GM12875 (cell line): ENCODE measurements at regions not wholly inside any gene's neighbourhood (a gene's known extent, or its start where the extent isn't known, plus 50 kb on each side); places are given as distances from the start of the nearest gene placed in this dataset.

Experiments
- H3K4me3 ChIP-seq: one replicate; pipeline ENCODE4 v1.5.1; 2011; ENCODE audit warnings: low read depth, low read length, control low read depth
- TF ChIP-seq, protein P1 (sequence below): IDR thresholded peaks from 2 replicates; pipeline ENCODE4 v1.5.1; 2011; ENCODE audit warnings: low read depth, mild to moderate bottlenecking, control low read depth, inconsistent platforms, low read length, moderate library complexity, borderline replicate concordance; ENCODE audit not compliant: insufficient read depth

DNA sequence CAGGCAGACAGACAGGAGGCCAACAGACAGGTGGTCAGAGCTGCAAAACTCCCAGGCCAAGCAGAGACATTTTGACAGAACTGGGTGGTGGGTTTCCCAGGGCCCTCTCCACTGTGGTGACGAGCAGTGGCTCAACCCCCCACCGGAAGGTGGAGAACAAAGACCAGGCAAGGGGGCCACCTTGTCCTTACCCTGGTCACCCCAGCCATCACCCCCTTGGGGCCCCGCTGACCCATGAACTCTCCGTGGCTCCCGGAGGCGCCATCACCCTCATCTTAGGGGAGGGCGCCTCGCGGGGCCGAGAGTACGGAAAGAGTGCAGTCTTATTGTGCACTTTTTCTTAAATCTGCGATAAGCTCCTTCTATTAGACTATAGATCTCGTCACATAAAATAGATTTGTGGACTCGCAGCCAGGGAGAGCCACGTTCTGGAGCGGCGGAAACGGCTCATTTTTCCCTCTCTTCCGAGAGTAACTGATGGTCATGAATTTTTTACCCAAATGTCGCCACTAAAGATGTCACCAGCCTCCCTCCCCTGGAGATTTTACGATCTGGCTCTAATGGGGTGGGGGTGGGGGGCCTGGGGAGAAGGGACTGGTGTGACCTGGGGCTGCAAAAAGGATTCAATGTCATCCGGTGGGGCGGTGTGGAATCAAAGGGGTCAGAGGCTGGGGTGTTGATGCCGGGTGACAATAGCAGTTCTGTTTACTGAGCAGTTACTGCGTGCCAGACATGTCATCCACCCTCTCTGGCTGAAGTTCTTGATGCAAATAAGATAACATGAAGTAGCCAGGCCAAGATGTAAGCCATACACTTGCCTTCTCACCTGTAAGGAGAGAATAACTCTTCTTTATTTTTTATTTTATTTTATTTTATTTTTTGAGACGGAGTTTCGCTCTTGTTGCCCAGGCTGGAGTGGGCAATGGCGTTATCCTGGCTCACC, 71.1 kb upstream of the MYL10 start:
- TF ChIP-seq, protein P1, sequence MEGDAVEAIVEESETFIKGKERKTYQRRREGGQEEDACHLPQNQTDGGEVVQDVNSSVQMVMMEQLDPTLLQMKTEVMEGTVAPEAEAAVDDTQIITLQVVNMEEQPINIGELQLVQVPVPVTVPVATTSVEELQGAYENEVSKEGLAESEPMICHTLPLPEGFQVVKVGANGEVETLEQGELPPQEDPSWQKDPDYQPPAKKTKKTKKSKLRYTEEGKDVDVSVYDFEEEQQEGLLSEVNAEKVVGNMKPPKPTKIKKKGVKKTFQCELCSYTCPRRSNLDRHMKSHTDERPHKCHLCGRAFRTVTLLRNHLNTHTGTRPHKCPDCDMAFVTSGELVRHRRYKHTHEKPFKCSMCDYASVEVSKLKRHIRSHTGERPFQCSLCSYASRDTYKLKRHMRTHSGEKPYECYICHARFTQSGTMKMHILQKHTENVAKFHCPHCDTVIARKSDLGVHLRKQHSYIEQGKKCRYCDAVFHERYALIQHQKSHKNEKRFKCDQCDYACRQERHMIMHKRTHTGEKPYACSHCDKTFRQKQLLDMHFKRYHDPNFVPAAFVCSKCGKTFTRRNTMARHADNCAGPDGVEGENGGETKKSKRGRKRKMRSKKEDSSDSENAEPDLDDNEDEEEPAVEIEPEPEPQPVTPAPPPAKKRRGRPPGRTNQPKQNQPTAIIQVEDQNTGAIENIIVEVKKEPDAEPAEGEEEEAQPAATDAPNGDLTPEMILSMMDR = no peak
- no peak overlapping the region for H3K4me3 ChIP-seq

DNA sequence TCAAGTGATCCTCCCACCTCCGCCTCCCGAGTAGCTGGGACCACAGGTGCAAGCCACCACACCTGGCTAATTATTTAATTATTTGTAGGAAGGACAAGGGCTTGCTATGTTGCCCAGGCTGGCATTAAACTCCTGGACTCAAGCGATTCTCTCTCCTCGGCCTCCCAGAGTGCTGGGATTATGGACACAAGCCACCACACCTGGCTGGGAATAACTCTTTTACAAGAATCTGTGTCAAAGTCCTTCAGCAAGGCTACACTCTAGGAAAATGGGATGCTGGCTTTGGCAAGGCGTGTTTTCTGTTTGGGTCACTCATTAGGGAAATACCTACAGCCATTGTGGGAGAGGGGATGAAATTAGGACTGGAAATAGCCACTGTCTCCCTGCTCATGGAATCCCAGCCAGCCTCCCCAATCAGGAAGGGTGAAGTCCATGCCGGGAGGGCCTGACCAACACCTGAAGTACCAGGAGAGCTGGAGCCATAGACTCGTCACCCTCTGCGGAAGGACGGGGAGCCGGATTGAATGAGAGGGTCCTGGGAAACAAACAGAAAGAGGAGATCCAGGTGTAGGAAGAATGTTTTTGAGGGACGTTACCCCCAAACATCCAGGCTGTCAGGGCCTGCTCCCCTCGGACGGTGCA, 72.2 kb upstream of the MYL10 start:
- no peak overlapping the region for H3K4me3 ChIP-seq
- TF ChIP-seq, protein P1 = no peak

DNA sequence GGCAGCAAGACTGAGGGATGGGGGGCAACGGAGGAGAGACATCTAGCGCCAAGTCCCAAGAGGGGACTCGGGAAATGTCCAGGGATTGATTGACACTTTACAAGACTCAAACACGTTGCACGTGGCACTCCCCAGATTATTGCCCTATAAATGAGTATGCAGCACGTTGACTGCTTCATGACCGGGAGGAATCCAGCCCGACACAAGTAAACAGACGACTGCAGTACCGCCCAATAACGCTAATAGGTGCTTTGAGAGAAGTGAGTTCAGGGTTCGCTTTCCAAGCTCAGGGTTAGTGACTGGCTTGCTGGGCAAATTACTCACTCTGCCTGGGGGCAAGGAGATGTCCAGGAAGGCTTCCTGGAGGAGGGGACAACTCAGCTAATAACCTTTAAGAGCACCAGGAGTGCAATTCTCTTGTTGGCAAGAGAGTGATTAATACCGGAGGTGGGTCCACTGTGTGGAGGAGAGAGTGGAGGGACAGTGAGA, 73.3 kb upstream of the MYL10 start:
- H3K4me3 ChIP-seq = no peak overlapping the region
- TF ChIP-seq, protein P1 = no peak

DNA sequence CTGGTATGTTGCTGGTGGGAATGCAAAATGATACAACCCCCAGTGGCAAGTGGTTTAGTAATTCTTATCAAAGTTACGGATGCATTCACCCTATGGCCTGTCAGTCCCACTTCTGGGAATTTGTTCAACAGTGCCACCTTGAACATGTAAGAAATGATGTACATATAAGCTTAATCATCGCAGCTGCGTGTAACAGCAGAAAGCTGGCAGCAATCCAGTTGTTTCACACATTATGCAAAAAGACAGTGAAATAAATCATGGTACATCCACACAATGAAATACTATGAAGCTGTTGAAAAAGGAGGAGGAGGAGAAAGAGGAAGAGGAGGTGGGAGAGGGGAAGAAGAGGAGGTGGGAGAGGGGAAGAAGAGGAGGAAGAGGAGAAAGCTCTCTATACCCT, 76.2 kb upstream of the MYL10 start:
- H3K4me3 ChIP-seq = no peak overlapping the region
- TF ChIP-seq, protein P1 = no peak

DNA sequence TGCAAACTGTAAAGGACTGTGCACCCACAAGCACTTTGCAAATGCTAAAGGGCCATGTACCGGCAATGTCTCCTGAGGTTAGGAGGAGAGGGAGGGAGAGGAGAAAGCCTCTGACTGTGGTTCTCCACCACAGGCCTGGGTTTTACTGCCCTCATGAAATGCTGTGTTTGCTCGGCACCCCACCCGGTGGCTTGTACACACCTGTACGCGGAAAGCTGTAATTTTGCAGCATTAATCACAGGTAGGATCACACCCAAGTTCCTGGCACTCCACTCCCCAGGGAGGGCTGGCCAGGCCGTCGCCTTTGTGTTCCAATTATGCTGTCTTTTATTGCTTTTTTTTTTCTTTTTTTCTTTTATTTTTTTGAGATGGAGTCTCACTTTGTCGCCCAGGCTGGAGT, 78.5 kb upstream of the MYL10 start:
- TF ChIP-seq, protein P1 = no peak
- H3K4me3 ChIP-seq = no peak overlapping the region

DNA sequence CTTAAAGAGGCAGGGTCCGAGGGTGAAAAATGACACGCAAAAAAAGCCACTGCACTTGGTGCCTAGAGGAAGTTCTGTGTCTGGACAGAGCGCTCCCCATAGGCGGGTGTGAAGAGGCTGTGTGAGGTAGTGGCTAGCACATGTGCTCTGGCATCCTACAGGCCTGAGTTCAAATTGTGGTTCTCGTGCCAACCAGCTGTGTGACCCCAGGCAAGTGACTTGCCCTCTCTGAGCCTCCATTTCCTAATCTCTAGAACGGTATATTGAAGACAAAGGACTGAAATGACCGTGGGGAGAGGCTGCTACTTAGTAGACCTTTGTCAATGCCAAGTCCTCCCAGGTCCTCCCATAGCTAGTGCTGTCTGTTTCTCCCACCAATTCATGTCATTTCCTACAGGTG, 79.1 kb upstream of the MYL10 start:
- TF ChIP-seq, protein P1 = no peak
- H3K4me3 ChIP-seq = no peak overlapping the region
